ENCODE measurements at regions not wholly inside any gene's neighbourhood (a gene's known extent, or its start where the extent isn't known, plus 50 kb on each side); places are given as distances from the start of the nearest gene placed in this dataset.

- no CpG with 5 or more reads among the region's 6 CpGs for WGBS (ENCODE audit: extremely low coverage, insufficient read length, low lambda C conversion rate)
- peaks cover 9 to 10% of the 10 kb centered on the region in 2 experiments for H3K4me1 Mint-ChIP-seq
Measured at GRCh38 chr2:8416001-8416571, 265.8 kb upstream of the ID2 start.

More at GRCh38 chr2:8416001-8416571, 265.8 kb upstream of the ID2 start:
- no peak overlapping the region for H3T11ph ChIP-seq (ENCODE audit: low read length)
- no peaks in the 10 kb centered on the region for H3K27me3 ChIP-seq (ENCODE audit: insufficient read depth, low read length)
- H4K5ac ChIP-seq (ENCODE audit: insufficient read length, low read depth, low read length), result no peak overlapping the region
- no peaks in the 10 kb centered on the region for H3K79me2 ChIP-seq (ENCODE audit: insufficient read depth, low read length)
- no peak overlapping the region for H2BK20ac ChIP-seq (ENCODE audit: low read depth, low read length, poor library complexity, severe bottlenecking)
- H3K23me2 ChIP-seq (ENCODE audit: insufficient read length, low read depth, low read length, poor library complexity, severe bottlenecking), result no peaks in the 10 kb centered on the region
- H2AK5ac ChIP-seq (ENCODE audit: insufficient read length, low read length), result no peak overlapping the region
- H3K56ac ChIP-seq (ENCODE audit: insufficient read length, low read depth, low read length), result no peak overlapping the region
- H3K4ac ChIP-seq (ENCODE audit: low read depth, low read length), result no peak overlapping the region
- no peak overlapping the region for H3K14ac ChIP-seq (ENCODE audit: insufficient read depth, low read length)
- H3K9ac ChIP-seq (ENCODE audit: extremely low read depth, insufficient read length, low read length), result no peak overlapping the region
- no peak overlapping the region for H2BK5ac ChIP-seq (ENCODE audit: insufficient read length, low read length)
- no peak for DNase-seq
- H2BK15ac ChIP-seq (ENCODE audit: low read depth, low read length), result no peak overlapping the region
- H3K79me1 ChIP-seq (ENCODE audit: insufficient read depth, low read depth, low read length, poor library complexity, severe bottlenecking), result no peaks in the 10 kb centered on the region
- Mint-ChIP-seq H3K27me3 (ENCODE audit: low read depth) (peaks cover 4% of the 10 kb centered on the region), H3K4me3 (no peak overlapping the region), H3K9me3 (no peaks in the 10 kb centered on the region), H3K36me3 (ENCODE audit: insufficient read depth in 1 of 3, low read depth in 3 of 3) (no peaks in the 10 kb centered on the region; a peak in 1 of 7 replicates), H3K27ac (no peak overlapping the region)
- no peaks in the 10 kb centered on the region for H3K4me1 ChIP-seq (ENCODE audit: insufficient read depth, low read length)
- no peaks in the 10 kb centered on the region for H4K20me1 ChIP-seq (ENCODE audit: control insufficient read depth, insufficient read depth, insufficient read length)
- H3K9me3 ChIP-seq (ENCODE audit: control insufficient read depth, low read depth, low read length), result no peaks in the 10 kb centered on the region
- no peak overlapping the region for H3K23ac ChIP-seq (ENCODE audit: insufficient read length, low read depth, low read length)
- H3K18ac ChIP-seq (ENCODE audit: insufficient read length, low read depth, low read length), result no peak overlapping the region
- no peak overlapping the region for H2AFZ ChIP-seq (ENCODE audit: low read length)
- H3K4me2 ChIP-seq (ENCODE audit: insufficient read depth, insufficient read length, low read length), result no peak overlapping the region
- no peak overlapping the region for H4K8ac ChIP-seq (replicated peaks; ENCODE audit: insufficient read length, low read depth, low read length)
- H3K27ac ChIP-seq (ENCODE audit: insufficient read length, low read depth, low read length), result no peak overlapping the region
- no peak for TF ChIP-seq CTCF (conservative IDR thresholded peaks at IDR 0.05)
- H2BK12ac ChIP-seq (ENCODE audit: insufficient read length, low read depth, low read length), result no peak overlapping the region
- H2BK120ac ChIP-seq (ENCODE audit: low read depth, low read length, poor library complexity, severe bottlenecking), result no peak overlapping the region
- H4K91ac ChIP-seq (ENCODE audit: insufficient read length, low read depth, low read length), result no peak overlapping the region

All from H9 (cell line).